MM.1S (cell line): ENCODE measurements at regions not wholly inside any gene's neighbourhood (a gene's known extent, or its start where the extent isn't known, plus 50 kb on each side); places are given as distances from the start of the nearest gene placed in this dataset.
"Not testable (repeated sequence)": the region's sequence is repeated elsewhere in the genome, so short reads cannot be mapped to it uniquely, and the experiment has no call there.

Experiments
- DNase-seq: peaks from one replicate; pipeline ENCODE4 v3.0.0-alpha.2; 2015
- H2AFZ ChIP-seq: fragments of 300-600 bp; sonication (generic); 2 replicates; pipeline ENCODE4 v1.6.0; 2016; ENCODE audit warnings: antibody characterized with exemption, low read length
- H3F3A ChIP-seq: fragments of 300-600 bp; sonication (generic); 2 replicates; pipeline ENCODE4 v1.6.1; 2016; ENCODE audit warnings: mild to moderate bottlenecking, antibody characterized with exemption, low read length, moderate library complexity, mixed read lengths; ENCODE audit not compliant: insufficient read depth
- H3K27ac ChIP-seq: fragments of 300-600 bp; sonication (generic); 2 replicates; pipeline ENCODE4 v1.5.1; 2016; ENCODE audit warnings: mild to moderate bottlenecking, low read length
- H3K27me3 ChIP-seq: fragments of 300-600 bp; sonication (generic); replicated peaks from 2 replicates; pipeline ENCODE4 v1.6.0; 2016; ENCODE audit warnings: low read length; ENCODE audit not compliant: insufficient read depth
- H3K36me3 ChIP-seq: fragments of 300-600 bp; sonication (generic); replicated peaks from 2 replicates; pipeline ENCODE4 v1.6.1; 2016; ENCODE audit warnings: mild to moderate bottlenecking, low read length, mixed read lengths; ENCODE audit not compliant: insufficient read depth
- H3K4me1 ChIP-seq: fragments of 300-600 bp; sonication (generic); 2 replicates; pipeline ENCODE4 v1.6.1; 2016; ENCODE audit warnings: low read length, mixed read lengths
- H3K4me2 ChIP-seq: fragments of 300-600 bp; sonication (generic); 2 replicates; pipeline ENCODE4 v1.6.0; 2016; ENCODE audit warnings: low read depth, low read length
- H3K4me3 ChIP-seq: fragments of 300-600 bp; sonication (generic); 2 replicates; pipeline ENCODE4 v1.5.1; 2016; ENCODE audit warnings: low read length, mixed read lengths
- H3K79me2 ChIP-seq: fragments of 300-600 bp; sonication (generic); 2 replicates; pipeline ENCODE4 v1.6.1; 2016; ENCODE audit warnings: mixed run types, low read length, mixed read lengths
- H3K9ac ChIP-seq: fragments of 300-600 bp; sonication (generic); 2 replicates; pipeline ENCODE4 v1.6.1; 2016; ENCODE audit warnings: low read length, mixed read lengths
- H3K9me2 ChIP-seq: fragments of 300-600 bp; sonication (generic); replicated peaks from 2 replicates; pipeline ENCODE4 v1.6.1; 2016; ENCODE audit warnings: mild to moderate bottlenecking, low read length, mixed read lengths; ENCODE audit not compliant: insufficient read depth
- H3K9me3 ChIP-seq: fragments of 300-600 bp; sonication (generic); replicated peaks from 2 replicates; pipeline ENCODE4 v1.6.1; 2016; ENCODE audit warnings: mild to moderate bottlenecking, low read length, mixed read lengths; ENCODE audit not compliant: insufficient read depth
- H4K20me1 ChIP-seq: fragments of 300-600 bp; sonication (generic); 2 replicates; pipeline ENCODE4 v1.6.1; 2016; ENCODE audit warnings: mild to moderate bottlenecking, low read length, moderate library complexity, mixed read lengths; ENCODE audit not compliant: insufficient read depth
- CTCF ChIP-seq: fragments of 300-600 bp; sonication (generic); IDR thresholded peaks from 2 replicates; pipeline ENCODE4 v1.5.1; 2016; ENCODE audit warnings: antibody characterized with exemption, low read length, mixed read lengths
- EZH2 ChIP-seq: fragments of 300-600 bp; sonication (generic); optimal IDR thresholded peaks from 2 replicates; pipeline ENCODE3; 2017; ENCODE audit warnings: low read depth, mild to moderate bottlenecking, antibody characterized with exemption, low read length, mixed read lengths
- EZH2phosphoT487 ChIP-seq: fragments of 300-600 bp; sonication (generic); IDR thresholded peaks from 2 replicates; pipeline ENCODE4 v1.6.1; 2018; ENCODE audit warnings: antibody characterized with exemption, low read length

- TF ChIP-seq EZH2phosphoT487 (no peak), CTCF (no peak), EZH2 (no peak)
- Histone ChIP-seq H2AFZ (peak overlapping the region; percentile 44), H3K9ac (no peak overlapping the region), H4K20me1 (no peaks in the 10 kb centered on the region), H3K4me1 (peaks cover 28% of the 10 kb centered on the region), H3K79me2 (no peaks in the 10 kb centered on the region), H3K9me2 (no peaks in the 10 kb centered on the region), H3K9me3 (no peaks in the 10 kb centered on the region), H3K36me3 (no peaks in the 10 kb centered on the region), H3K27me3 (no peaks in the 10 kb centered on the region), H3K4me3 (no peak overlapping the region), H3K27ac (peak overlapping the region; percentile 31; the same call in 1 of the 2 replicates), H3F3A (peaks cover 10% of the 10 kb centered on the region), H3K4me2 (peak overlapping the region; percentile 35; the same call in 1 of the 2 replicates)
- DNase-seq: no peak
Observed at GRCh38 chr15:92825985-92826384, 74.1 kb upstream of the CHD2 start.

- not testable (repeated sequence) for H2AFZ ChIP-seq, H3K27ac ChIP-seq, H3K27me3 ChIP-seq, H3K79me2 ChIP-seq, H3K9me2 ChIP-seq, H3K9ac ChIP-seq, H3K4me3 ChIP-seq, H4K20me1 ChIP-seq, H3K9me3 ChIP-seq, H3K36me3 ChIP-seq, H3K4me2 ChIP-seq, DNase-seq
- H3K4me1 ChIP-seq: peaks cover 29% of the 10 kb centered on the region
- peaks cover 23% of the 10 kb centered on the region for H3F3A ChIP-seq
Observed at GRCh38 chr15:92827991-92828390, 72.1 kb upstream of the CHD2 start.

- Histone ChIP-seq H3K27ac (no peak overlapping the region), H3K4me3 (no peak overlapping the region), H3K36me3 (no peaks in the 10 kb centered on the region), H3K9me2 (no peaks in the 10 kb centered on the region), H3F3A (peaks cover 32% of the 10 kb centered on the region), H3K27me3 (no peaks in the 10 kb centered on the region), H3K9ac (no peak overlapping the region), H4K20me1 (no peaks in the 10 kb centered on the region), H2AFZ (no peak overlapping the region), H3K4me1 (peaks cover 39% of the 10 kb centered on the region), H3K4me2 (no peak overlapping the region), H3K79me2 (no peaks in the 10 kb centered on the region), H3K9me3 (no peaks in the 10 kb centered on the region)
- DNase-seq: no peak
- no peak for TF ChIP-seq CTCF
- TF ChIP-seq EZH2: no peak
Observed at GRCh38 chr15:92829875-92830274, 70.2 kb upstream of the CHD2 start.

- no peaks in the 10 kb centered on the region for H4K20me1 ChIP-seq
- H3K9me2 ChIP-seq: no peaks in the 10 kb centered on the region
- H3K9me3 ChIP-seq: no peaks in the 10 kb centered on the region
- H3F3A ChIP-seq: peaks cover 32% of the 10 kb centered on the region
- TF ChIP-seq EZH2: no peak
- no peak for TF ChIP-seq EZH2phosphoT487
- no peak for TF ChIP-seq CTCF
- peak overlapping the region; percentile 46 for H3K4me3 ChIP-seq
- H3K27me3 ChIP-seq: no peaks in the 10 kb centered on the region
- H3K9ac ChIP-seq: peak overlapping the region; percentile 78
- no peaks in the 10 kb centered on the region for H3K36me3 ChIP-seq
- H2AFZ ChIP-seq: 0 out of 2 replicates have a peak overlapping the region, but pooled peaks have one; percentile 13
- no peak for DNase-seq
- peak overlapping the region; percentile 95 for H3K27ac ChIP-seq
- H3K4me1 ChIP-seq: peaks cover 35% of the 10 kb centered on the region
- no peaks in the 10 kb centered on the region for H3K79me2 ChIP-seq
- H3K4me2 ChIP-seq: peak overlapping the region; percentile 92
Observed at GRCh38 chr15:92831336-92831654, 68.8 kb upstream of the CHD2 start.
